Panc1 (cell line): ENCODE measurements at regions not wholly inside any gene's neighbourhood (a gene's known extent, or its start where the extent isn't known, plus 50 kb on each side); places are given as distances from the start of the nearest gene placed in this dataset.

Experiments
- ATAC-seq: fragments of 200-7000 bp; cut with Tn5 transposase; 2 replicates; pipeline ENCODE4 v1.9.1; 2020; ENCODE audit warnings: mild to moderate bottlenecking, moderate library complexity
- BruUV-seq: library from RNA; stranded (reverse); fragments of 400-500 nt; replicated peaks from 2 replicates; lab custom pipeline; 2021; lab: Mats Ljungman, UMichigan
- CTCF ChIA-PET: fragments of 300-600 bp; sonication (Branson Sonifier 250); formaldehyde crosslinking; loops from one replicate; lab custom pipeline; 2022; ENCODE audit warnings: antibody characterized with exemption; lab: Charles Lee
- POLR2A ChIA-PET: fragments of 300-600 bp; sonication (Branson Sonifier 250); formaldehyde crosslinking; loops from one replicate; lab custom pipeline; 2022; ENCODE audit warnings: antibody characterized with exemption; lab: Charles Lee
- DNase-seq: peaks from one replicate; pipeline ENCODE4 v3.0.0-alpha.2; 2010; ENCODE audit warnings: low read depth, low spot score
- H3K27ac ChIP-seq: 2 replicates; pipeline ENCODE4 v1.5.1; 2011; ENCODE audit warnings: mild to moderate bottlenecking, low read length, inconsistent platforms
- H3K27me3 ChIP-seq: fragments of 200-500 bp; sonication (Bioruptor generic); 2 replicates; pipeline ENCODE4 v1.6.0; 2014; ENCODE audit warnings: low read length, inconsistent platforms; ENCODE audit not compliant: control insufficient read depth, insufficient read depth
- H3K36me3 ChIP-seq: fragments of 200-500 bp; sonication (Bioruptor generic); 2 replicates; pipeline ENCODE4 v1.5.1; 2014; ENCODE audit warnings: inconsistent platforms, mild to moderate bottlenecking, low read length, moderate library complexity; ENCODE audit not compliant: control insufficient read depth, insufficient read depth
- H3K4me1 ChIP-seq: 2 replicates; pipeline ENCODE4 v1.5.1; 2011; ENCODE audit warnings: inconsistent platforms, mild to moderate bottlenecking, low read length, moderate library complexity; ENCODE audit not compliant: control insufficient read depth, insufficient read depth
- H3K4me3 ChIP-seq, 2 experiments: 2 replicates each; pipeline ENCODE4 v1.5.1; 2011 to 2012; ENCODE audit warnings: low read depth in 2 of 2, low read length in 2 of 2, mild to moderate bottlenecking in 2 of 2, inconsistent platforms in 1 of 2, moderate library complexity in 1 of 2
- H3K9me3 ChIP-seq: fragments of 200-500 bp; sonication (Bioruptor generic); 2 replicates; pipeline ENCODE4 v1.5.1; 2014; ENCODE audit warnings: low read depth, mild to moderate bottlenecking, inconsistent platforms, low read length, moderate library complexity; ENCODE audit not compliant: control insufficient read depth, insufficient read depth
- POLR2AphosphoS5 ChIP-seq: IDR thresholded peaks from 2 replicates; pipeline ENCODE4 v1.6.1; 2012; ENCODE audit warnings: mild to moderate bottlenecking, low read depth, low read length, moderate library complexity
- REST ChIP-seq, 2 experiments: IDR thresholded peaks; 2 replicates each; pipeline ENCODE4 v1.6.1; 2011 to 2012; ENCODE audit warnings: low read depth in 2 of 2, control low read depth in 1 of 2, low read length in 1 of 2, mild to moderate bottlenecking in 1 of 2, moderate library complexity in 1 of 2; ENCODE audit not compliant: insufficient read depth in 1 of 2
- SIN3A ChIP-seq: IDR thresholded peaks from 2 replicates; pipeline ENCODE4 v1.6.1; 2012; ENCODE audit warnings: low read depth, mild to moderate bottlenecking, low read length, moderate library complexity, borderline replicate concordance; ENCODE audit not compliant: insufficient read depth
- TCF7L2 ChIP-seq: IDR thresholded peaks from 2 replicates; pipeline ENCODE4 v1.6.1; 2011; ENCODE audit warnings: mild to moderate bottlenecking, low read depth, low read length, inconsistent platforms
- in situ Hi-C: cut with HindIII; loops from 2 replicates; pipeline ENCODE4 v1.10.0; 2016; ENCODE audit warnings: low sequenced_read_pairs, low pct_unique_long_range_greater_than_20kb
- intact Hi-C: fragments of 100-400 bp; cut with micrococcal nuclease; formaldehyde crosslinking; loops from one replicate; pipeline ENCODE4 v1.10.0; 2022; ENCODE audit not compliant: unreplicated experiment
- TF ChIP-seq, protein P1 (sequence below): fragments of 450-650 bp; IDR thresholded peaks from 2 replicates; pipeline ENCODE4 v1.5.1; 2017; ENCODE audit warnings: mild to moderate bottlenecking

GRCh38 chrX:39248330-39248729 lies 447.1 kb downstream of the MID1IP1 start:
- Histone ChIP-seq H3K9me3 (no peaks in the 10 kb centered on the region), H3K27me3 (no peaks in the 10 kb centered on the region), H3K4me3 (no peak overlapping the region), H3K27ac (no peak overlapping the region), H3K36me3 (no peaks in the 10 kb centered on the region), H3K4me1 (no peaks in the 10 kb centered on the region)
- ATAC-seq, result no peak
- BruUV-seq, result no TSS peak
- no peak for DNase-seq
- in situ Hi-C loops, result no loop called here
- POLR2A ChIA-PET, result no interaction called here
- CTCF ChIA-PET, result no interaction called here
- TF ChIP-seq REST (IDR thresholded peaks at IDR 0.05; ENCODE audit: insufficient read depth in 1 of 2, low read depth in 2 of 2, low read length in 1 of 2) (no peak), TCF7L2 (no peak), SIN3A (no peak), POLR2AphosphoS5 (no peak)
- TF ChIP-seq, protein P1, sequence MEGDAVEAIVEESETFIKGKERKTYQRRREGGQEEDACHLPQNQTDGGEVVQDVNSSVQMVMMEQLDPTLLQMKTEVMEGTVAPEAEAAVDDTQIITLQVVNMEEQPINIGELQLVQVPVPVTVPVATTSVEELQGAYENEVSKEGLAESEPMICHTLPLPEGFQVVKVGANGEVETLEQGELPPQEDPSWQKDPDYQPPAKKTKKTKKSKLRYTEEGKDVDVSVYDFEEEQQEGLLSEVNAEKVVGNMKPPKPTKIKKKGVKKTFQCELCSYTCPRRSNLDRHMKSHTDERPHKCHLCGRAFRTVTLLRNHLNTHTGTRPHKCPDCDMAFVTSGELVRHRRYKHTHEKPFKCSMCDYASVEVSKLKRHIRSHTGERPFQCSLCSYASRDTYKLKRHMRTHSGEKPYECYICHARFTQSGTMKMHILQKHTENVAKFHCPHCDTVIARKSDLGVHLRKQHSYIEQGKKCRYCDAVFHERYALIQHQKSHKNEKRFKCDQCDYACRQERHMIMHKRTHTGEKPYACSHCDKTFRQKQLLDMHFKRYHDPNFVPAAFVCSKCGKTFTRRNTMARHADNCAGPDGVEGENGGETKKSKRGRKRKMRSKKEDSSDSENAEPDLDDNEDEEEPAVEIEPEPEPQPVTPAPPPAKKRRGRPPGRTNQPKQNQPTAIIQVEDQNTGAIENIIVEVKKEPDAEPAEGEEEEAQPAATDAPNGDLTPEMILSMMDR, result no peak
- intact Hi-C loops, result no loop called here

- Histone ChIP-seq H3K9me3 (no peaks in the 10 kb centered on the region), H3K4me1 (no peaks in the 10 kb centered on the region), H3K36me3 (no peaks in the 10 kb centered on the region), H3K4me3 (no peak overlapping the region), H3K27ac (no peak overlapping the region), H3K27me3 (no peaks in the 10 kb centered on the region)
- no TSS peak for BruUV-seq
- TF ChIP-seq, protein P1, result no peak
- TF ChIP-seq REST (IDR thresholded peaks at IDR 0.05; ENCODE audit: insufficient read depth in 1 of 2, low read depth in 2 of 2, low read length in 1 of 2) (no peak), TCF7L2 (no peak), SIN3A (no peak), POLR2AphosphoS5 (no peak)
- DNase-seq (no peak), ATAC-seq (no peak)
- ChIA-PET CTCF (no interaction called here), POLR2A (no interaction called here)
- intact Hi-C loops (no loop called here), in situ Hi-C loops (no loop called here)
These were observed 448.7 kb downstream of the MID1IP1 start for GRCh38 chrX:39249999-39250398.
